WTC11 (cell line): ENCODE measurements at regions not wholly inside any gene's neighbourhood (a gene's known extent, or its start where the extent isn't known, plus 50 kb on each side); places are given as distances from the start of the nearest gene placed in this dataset.

Experiments used
- ATF1 ChIP-seq: sonication (generic); formaldehyde crosslinking; IDR thresholded peaks from 2 replicates; pipeline ENCODE4 v1.8.1; 2023; ENCODE audit warnings: mild to moderate bottlenecking, moderate library complexity, missing genetic modification reagents
- ELF4 ChIP-seq: sonication (generic); formaldehyde crosslinking; IDR thresholded peaks from 2 replicates; pipeline ENCODE4 v1.8.1; 2022; ENCODE audit warnings: low read depth, mild to moderate bottlenecking, moderate library complexity, missing genetic modification reagents
- ETV6 ChIP-seq: sonication (generic); formaldehyde crosslinking; IDR thresholded peaks from 2 replicates; pipeline ENCODE4 v1.8.1; 2022; ENCODE audit warnings: mild to moderate bottlenecking, missing genetic modification reagents
- FOXP1 ChIP-seq: sonication (generic); formaldehyde crosslinking; IDR thresholded peaks from 2 replicates; pipeline ENCODE4 v1.8.0; 2022; ENCODE audit warnings: missing genetic modification reagents, mild to moderate bottlenecking, moderate library complexity, borderline replicate concordance
- OVOL2 ChIP-seq: fragments of 250-450 bp; sonication (Bioruptor Pico); IDR thresholded peaks from 2 replicates; pipeline ENCODE4 v1.9.0; 2021; ENCODE audit warnings: mild to moderate bottlenecking, borderline replicate concordance
- ZNF423 ChIP-seq: fragments of 250-450 bp; sonication (Bioruptor Pico); IDR thresholded peaks from 2 replicates; pipeline ENCODE4 v2.1.2; 2022; ENCODE audit warnings: mild to moderate bottlenecking, moderate library complexity
- TF ChIP-seq, protein P1 (sequence below): sonication (generic); formaldehyde crosslinking; IDR thresholded peaks from 2 replicates; pipeline ENCODE4 v1.8.1; 2022; ENCODE audit warnings: mild to moderate bottlenecking, missing genetic modification reagents, moderate library complexity, borderline replicate concordance
- TF ChIP-seq, protein P2 (sequence below): sonication (generic); formaldehyde crosslinking; IDR thresholded peaks from 2 replicates; pipeline ENCODE4 v1.8.0; 2023; ENCODE audit warnings: missing genetic modification reagents
- TF ChIP-seq, protein P3 (sequence below): fragments of 200-600 bp; IDR thresholded peaks from 2 replicates; pipeline ENCODE4 v1.8.0; 2022; ENCODE audit warnings: antibody characterized with exemption
- TF ChIP-seq, protein P4 (sequence below): sonication (generic); formaldehyde crosslinking; IDR thresholded peaks from 2 replicates; pipeline ENCODE4 v1.8.1; 2022; ENCODE audit warnings: low read depth, missing genetic modification reagents, borderline replicate concordance
- TF ChIP-seq, protein P5 (sequence below): fragments of 250-450 bp; sonication (Bioruptor Pico); IDR thresholded peaks from 2 replicates; pipeline ENCODE4 v1.9.0; 2021; ENCODE audit warnings: mild to moderate bottlenecking, borderline replicate concordance

DNA sequence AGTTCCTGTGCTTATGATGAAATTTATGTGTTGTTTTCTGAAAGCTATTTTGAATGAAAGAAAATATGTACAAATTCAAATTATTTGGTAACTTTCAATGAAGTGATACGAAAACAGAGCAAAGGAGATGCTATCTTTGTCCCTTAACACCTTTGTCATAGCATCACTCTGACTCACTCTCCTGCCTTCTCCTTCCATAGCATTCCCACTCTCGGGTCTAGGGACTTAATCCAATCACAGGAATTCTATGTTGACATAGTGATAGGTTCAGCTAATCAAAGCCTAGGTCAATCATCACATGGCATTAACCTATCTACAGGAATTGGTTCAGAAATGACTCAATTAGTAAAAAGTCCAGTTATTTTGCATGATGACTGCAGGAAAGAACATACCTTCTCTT lies 464.7 kb upstream of the RORB start:
- TF ChIP-seq, protein P1, sequence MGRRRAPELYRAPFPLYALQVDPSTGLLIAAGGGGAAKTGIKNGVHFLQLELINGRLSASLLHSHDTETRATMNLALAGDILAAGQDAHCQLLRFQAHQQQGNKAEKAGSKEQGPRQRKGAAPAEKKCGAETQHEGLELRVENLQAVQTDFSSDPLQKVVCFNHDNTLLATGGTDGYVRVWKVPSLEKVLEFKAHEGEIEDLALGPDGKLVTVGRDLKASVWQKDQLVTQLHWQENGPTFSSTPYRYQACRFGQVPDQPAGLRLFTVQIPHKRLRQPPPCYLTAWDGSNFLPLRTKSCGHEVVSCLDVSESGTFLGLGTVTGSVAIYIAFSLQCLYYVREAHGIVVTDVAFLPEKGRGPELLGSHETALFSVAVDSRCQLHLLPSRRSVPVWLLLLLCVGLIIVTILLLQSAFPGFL (CRISPR knock-in tag) = no peak
- no peak for TF ChIP-seq ETV6
- TF ChIP-seq, protein P2, sequence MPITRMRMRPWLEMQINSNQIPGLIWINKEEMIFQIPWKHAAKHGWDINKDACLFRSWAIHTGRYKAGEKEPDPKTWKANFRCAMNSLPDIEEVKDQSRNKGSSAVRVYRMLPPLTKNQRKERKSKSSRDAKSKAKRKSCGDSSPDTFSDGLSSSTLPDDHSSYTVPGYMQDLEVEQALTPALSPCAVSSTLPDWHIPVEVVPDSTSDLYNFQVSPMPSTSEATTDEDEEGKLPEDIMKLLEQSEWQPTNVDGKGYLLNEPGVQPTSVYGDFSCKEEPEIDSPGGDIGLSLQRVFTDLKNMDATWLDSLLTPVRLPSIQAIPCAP = no peak
- TF ChIP-seq ATF1 (CRISPR knock-in tag) = no peak
- TF ChIP-seq, protein P3, sequence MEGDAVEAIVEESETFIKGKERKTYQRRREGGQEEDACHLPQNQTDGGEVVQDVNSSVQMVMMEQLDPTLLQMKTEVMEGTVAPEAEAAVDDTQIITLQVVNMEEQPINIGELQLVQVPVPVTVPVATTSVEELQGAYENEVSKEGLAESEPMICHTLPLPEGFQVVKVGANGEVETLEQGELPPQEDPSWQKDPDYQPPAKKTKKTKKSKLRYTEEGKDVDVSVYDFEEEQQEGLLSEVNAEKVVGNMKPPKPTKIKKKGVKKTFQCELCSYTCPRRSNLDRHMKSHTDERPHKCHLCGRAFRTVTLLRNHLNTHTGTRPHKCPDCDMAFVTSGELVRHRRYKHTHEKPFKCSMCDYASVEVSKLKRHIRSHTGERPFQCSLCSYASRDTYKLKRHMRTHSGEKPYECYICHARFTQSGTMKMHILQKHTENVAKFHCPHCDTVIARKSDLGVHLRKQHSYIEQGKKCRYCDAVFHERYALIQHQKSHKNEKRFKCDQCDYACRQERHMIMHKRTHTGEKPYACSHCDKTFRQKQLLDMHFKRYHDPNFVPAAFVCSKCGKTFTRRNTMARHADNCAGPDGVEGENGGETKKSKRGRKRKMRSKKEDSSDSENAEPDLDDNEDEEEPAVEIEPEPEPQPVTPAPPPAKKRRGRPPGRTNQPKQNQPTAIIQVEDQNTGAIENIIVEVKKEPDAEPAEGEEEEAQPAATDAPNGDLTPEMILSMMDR = no peak
- no peak for TF ChIP-seq ELF4
- TF ChIP-seq, protein P4, sequence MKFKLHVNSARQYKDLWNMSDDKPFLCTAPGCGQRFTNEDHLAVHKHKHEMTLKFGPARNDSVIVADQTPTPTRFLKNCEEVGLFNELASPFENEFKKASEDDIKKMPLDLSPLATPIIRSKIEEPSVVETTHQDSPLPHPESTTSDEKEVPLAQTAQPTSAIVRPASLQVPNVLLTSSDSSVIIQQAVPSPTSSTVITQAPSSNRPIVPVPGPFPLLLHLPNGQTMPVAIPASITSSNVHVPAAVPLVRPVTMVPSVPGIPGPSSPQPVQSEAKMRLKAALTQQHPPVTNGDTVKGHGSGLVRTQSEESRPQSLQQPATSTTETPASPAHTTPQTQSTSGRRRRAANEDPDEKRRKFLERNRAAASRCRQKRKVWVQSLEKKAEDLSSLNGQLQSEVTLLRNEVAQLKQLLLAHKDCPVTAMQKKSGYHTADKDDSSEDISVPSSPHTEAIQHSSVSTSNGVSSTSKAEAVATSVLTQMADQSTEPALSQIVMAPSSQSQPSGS (CRISPR knock-in tag) = no peak
- TF ChIP-seq ZNF423 (CRISPR knock-in tag) = no peak
- TF ChIP-seq, protein P5, sequence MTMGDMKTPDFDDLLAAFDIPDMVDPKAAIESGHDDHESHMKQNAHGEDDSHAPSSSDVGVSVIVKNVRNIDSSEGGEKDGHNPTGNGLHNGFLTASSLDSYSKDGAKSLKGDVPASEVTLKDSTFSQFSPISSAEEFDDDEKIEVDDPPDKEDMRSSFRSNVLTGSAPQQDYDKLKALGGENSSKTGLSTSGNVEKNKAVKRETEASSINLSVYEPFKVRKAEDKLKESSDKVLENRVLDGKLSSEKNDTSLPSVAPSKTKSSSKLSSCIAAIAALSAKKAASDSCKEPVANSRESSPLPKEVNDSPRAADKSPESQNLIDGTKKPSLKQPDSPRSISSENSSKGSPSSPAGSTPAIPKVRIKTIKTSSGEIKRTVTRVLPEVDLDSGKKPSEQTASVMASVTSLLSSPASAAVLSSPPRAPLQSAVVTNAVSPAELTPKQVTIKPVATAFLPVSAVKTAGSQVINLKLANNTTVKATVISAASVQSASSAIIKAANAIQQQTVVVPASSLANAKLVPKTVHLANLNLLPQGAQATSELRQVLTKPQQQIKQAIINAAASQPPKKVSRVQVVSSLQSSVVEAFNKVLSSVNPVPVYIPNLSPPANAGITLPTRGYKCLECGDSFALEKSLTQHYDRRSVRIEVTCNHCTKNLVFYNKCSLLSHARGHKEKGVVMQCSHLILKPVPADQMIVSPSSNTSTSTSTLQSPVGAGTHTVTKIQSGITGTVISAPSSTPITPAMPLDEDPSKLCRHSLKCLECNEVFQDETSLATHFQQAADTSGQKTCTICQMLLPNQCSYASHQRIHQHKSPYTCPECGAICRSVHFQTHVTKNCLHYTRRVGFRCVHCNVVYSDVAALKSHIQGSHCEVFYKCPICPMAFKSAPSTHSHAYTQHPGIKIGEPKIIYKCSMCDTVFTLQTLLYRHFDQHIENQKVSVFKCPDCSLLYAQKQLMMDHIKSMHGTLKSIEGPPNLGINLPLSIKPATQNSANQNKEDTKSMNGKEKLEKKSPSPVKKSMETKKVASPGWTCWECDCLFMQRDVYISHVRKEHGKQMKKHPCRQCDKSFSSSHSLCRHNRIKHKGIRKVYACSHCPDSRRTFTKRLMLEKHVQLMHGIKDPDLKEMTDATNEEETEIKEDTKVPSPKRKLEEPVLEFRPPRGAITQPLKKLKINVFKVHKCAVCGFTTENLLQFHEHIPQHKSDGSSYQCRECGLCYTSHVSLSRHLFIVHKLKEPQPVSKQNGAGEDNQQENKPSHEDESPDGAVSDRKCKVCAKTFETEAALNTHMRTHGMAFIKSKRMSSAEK = no peak
- no peak for TF ChIP-seq OVOL2 (CRISPR knock-in tag)
- TF ChIP-seq FOXP1 = no peak
